ENCODE measurements at regions not wholly inside any gene's neighbourhood (a gene's known extent, or its start where the extent isn't known, plus 50 kb on each side); places are given as distances from the start of the nearest gene placed in this dataset.

GRCh38 chr13:21879263-21879914 is 208.5 kb downstream of the FGF9 start:
- intact Hi-C loops (cut with micrococcal nuclease) = no loop called here

GRCh38 chr13:21882766-21883165 is 211.9 kb downstream of the FGF9 start:
- ATAC-seq (no peak), DNase-seq (no peak)
- intact Hi-C loops (cut with micrococcal nuclease) = no loop called here
- Histone ChIP-seq H4K20me1 (ENCODE audit: low read length) (no peaks in the 10 kb centered on the region), H3K4me1 (ENCODE audit: insufficient read depth, low read length) (no peaks in the 10 kb centered on the region), H3K4me3 (ENCODE audit: low read length) (no peak overlapping the region), H3K9me3 (ENCODE audit: low read length) (no peaks in the 10 kb centered on the region), H2AFZ (ENCODE audit: low read length) (no peak overlapping the region), H3K4me2 (ENCODE audit: low read length) (no peak overlapping the region), H3K79me2 (ENCODE audit: low read length) (no peaks in the 10 kb centered on the region), H3F3A (ENCODE audit: low read length, unreplicated experiment) (no peaks in the 10 kb centered on the region), H3K27ac (ENCODE audit: low read length) (no peak overlapping the region), H3K9ac (ENCODE audit: low read length) (no peak overlapping the region), H3K36me3 (ENCODE audit: low read depth, low read length) (no peaks in the 10 kb centered on the region), H3K27me3 (ENCODE audit: low read length) (peaks cover 36% of the 10 kb centered on the region), H3K9me2 (replicated peaks; ENCODE audit: low read length) (no peaks in the 10 kb centered on the region)
- TF ChIP-seq CTCF (conservative IDR thresholded peaks at IDR 0.05; ENCODE audit: low read depth, low read length) (no peak), EZH2phosphoT487 (IDR thresholded peaks at IDR 0.05; ENCODE audit: borderline replicate concordance, low read length) (no peak), EZH2 (IDR thresholded peaks at IDR 0.05; ENCODE audit: low read length, unreplicated experiment) (no peak)
- ChIA-PET CTCF (no interaction called here), POLR2A (ENCODE audit: unreplicated experiment) (no interaction called here)
- BruUV-seq (replicated peaks) = no TSS peak

More at GRCh38 chr13:21879263-21879914, 208.5 kb downstream of the FGF9 start:
- Histone ChIP-seq H3F3A (ENCODE audit: low read length, unreplicated experiment) (no peaks in the 10 kb centered on the region), H3K4me2 (ENCODE audit: low read length) (no peak overlapping the region), H3K9me2 (replicated peaks; ENCODE audit: low read length) (no peaks in the 10 kb centered on the region), H3K27me3 (ENCODE audit: low read length) (peaks cover 10% of the 10 kb centered on the region; the same call in 1 of the 2 replicates), H3K4me3 (ENCODE audit: low read length) (no peak overlapping the region), H3K79me2 (ENCODE audit: low read length) (no peaks in the 10 kb centered on the region), H3K4me1 (ENCODE audit: insufficient read depth, low read length) (no peaks in the 10 kb centered on the region), H4K20me1 (ENCODE audit: low read length) (no peaks in the 10 kb centered on the region), H3K27ac (ENCODE audit: low read length) (no peak overlapping the region), H3K36me3 (ENCODE audit: low read depth, low read length) (no peaks in the 10 kb centered on the region), H3K9me3 (ENCODE audit: low read length) (no peaks in the 10 kb centered on the region), H2AFZ (ENCODE audit: low read length) (no peak overlapping the region), H3K9ac (ENCODE audit: low read length) (no peak overlapping the region)
- ATAC-seq (no peak), DNase-seq (no peak)
- ChIA-PET POLR2A (ENCODE audit: unreplicated experiment) (no interaction called here), CTCF (no interaction called here)
- BruUV-seq (replicated peaks) = no TSS peak
- TF ChIP-seq EZH2phosphoT487 (IDR thresholded peaks at IDR 0.05; ENCODE audit: borderline replicate concordance, low read length) (no peak), CTCF (conservative IDR thresholded peaks at IDR 0.05; ENCODE audit: low read depth, low read length) (no peak)

GRCh38 chr13:21883713-21884112 is 212.8 kb downstream of the FGF9 start:
- no peak overlapping the region for H3K4me2 ChIP-seq (ENCODE audit: low read length)
- no peaks in the 10 kb centered on the region for H3F3A ChIP-seq (ENCODE audit: low read length, unreplicated experiment)
- H3K9me3 ChIP-seq (ENCODE audit: low read length) = no peaks in the 10 kb centered on the region
- H3K4me1 ChIP-seq (ENCODE audit: insufficient read depth, low read length) = no peaks in the 10 kb centered on the region
- H3K4me3 ChIP-seq (ENCODE audit: low read length) = no peak overlapping the region
- no peak for ATAC-seq
- TF ChIP-seq EZH2 (IDR thresholded peaks at IDR 0.05; ENCODE audit: low read length, unreplicated experiment) = no peak
- TF ChIP-seq CTCF (conservative IDR thresholded peaks at IDR 0.05; ENCODE audit: low read depth, low read length) = no peak
- no peak for TF ChIP-seq EZH2phosphoT487 (IDR thresholded peaks at IDR 0.05; ENCODE audit: borderline replicate concordance, low read length)
- no peaks in the 10 kb centered on the region for H3K79me2 ChIP-seq (ENCODE audit: low read length)
- no TSS peak for BruUV-seq (replicated peaks)
- no peaks in the 10 kb centered on the region for H3K9me2 ChIP-seq (replicated peaks; ENCODE audit: low read length)
- H3K27me3 ChIP-seq (ENCODE audit: low read length) = peaks cover 36% of the 10 kb centered on the region
- no peak for DNase-seq
- ChIA-PET POLR2A (ENCODE audit: unreplicated experiment) (no interaction called here), CTCF (no interaction called here)
- H3K27ac ChIP-seq (ENCODE audit: low read length) = no peak overlapping the region
- H3K36me3 ChIP-seq (ENCODE audit: low read depth, low read length) = no peaks in the 10 kb centered on the region
- H4K20me1 ChIP-seq (ENCODE audit: low read length) = no peaks in the 10 kb centered on the region
- H3K9ac ChIP-seq (ENCODE audit: low read length) = no peak overlapping the region
- intact Hi-C loops (cut with micrococcal nuclease) = no loop called here
- no peak overlapping the region for H2AFZ ChIP-seq (ENCODE audit: low read length)
